Right ventricle myocardium inferior (tissue), 1 donor: ENCODE measurements at regions not wholly inside any gene's neighbourhood (a gene's known extent, or its start where the extent isn't known, plus 50 kb on each side); places are given as distances from the start of the nearest gene placed in this dataset.

Experiments
- ATAC-seq: fragments of 200-7000 bp; cut with Tn5 transposase; one replicate; pipeline ENCODE4 v1.9.1; 2020; ENCODE audit warnings: mild to moderate bottlenecking, moderate library complexity
- DNase-seq: peaks from one replicate; pipeline ENCODE4 v3.0.0; 2021; ENCODE audit errors: missing footprints
- intact Hi-C: fragments of 100-400 bp; cut with DNase I; formaldehyde crosslinking; loops from one replicate; pipeline ENCODE4 v1.11.0; 2022
- donor health status: DM: no; HTN: yes; CAD: no; lungs with severe emphysema.

- DNase-seq (no peak), ATAC-seq (no peak)
- intact Hi-C loops, result no loop called here
These were observed 286.1 kb upstream of the TENM3 start for GRCh38 chr4:181957088-181957487.

GRCh38 chr4:181958446-181958845 is 284.8 kb upstream of the TENM3 start:
- DNase-seq (no peak), ATAC-seq (no peak)
- intact Hi-C loops, result no loop called here

GRCh38 chr4:181959121-181959520 is 284.1 kb upstream of the TENM3 start:
- ATAC-seq, result no peak
- intact Hi-C loops, result no loop called here
- DNase-seq, result no peak

GRCh38 chr4:181960384-181960783 is 282.8 kb upstream of the TENM3 start:
- no peak for DNase-seq
- intact Hi-C loops, result no loop called here
- ATAC-seq, result no peak

- ATAC-seq (no peak), DNase-seq (no peak)
- intact Hi-C loops, result no loop called here
These were observed 280.9 kb upstream of the TENM3 start for GRCh38 chr4:181962321-181962720.

- ATAC-seq, result no peak
- intact Hi-C loops, result no loop called here
- no peak for DNase-seq
These were observed 278.5 kb upstream of the TENM3 start for GRCh38 chr4:181964731-181965130.

GRCh38 chr4:181966104-181966551 is 277.1 kb upstream of the TENM3 start:
- no peak for DNase-seq
- intact Hi-C loops, result no loop called here
- ATAC-seq, result no peak

GRCh38 chr4:181967401-181967800 is 275.8 kb upstream of the TENM3 start:
- intact Hi-C loops, result no loop called here
- ATAC-seq (no peak), DNase-seq (no peak)

- intact Hi-C loops, result no loop called here
- ATAC-seq, result no peak
These were observed 274.8 kb upstream of the TENM3 start for GRCh38 chr4:181968371-181968770.

GRCh38 chr4:181969151-181969550 is 274.1 kb upstream of the TENM3 start:
- intact Hi-C loops, result no loop called here
- DNase-seq, result no peak
- ATAC-seq, result no peak

More at GRCh38 chr4:181968371-181968770, 274.8 kb upstream of the TENM3 start:
- DNase-seq, result no peak

- no peak for ATAC-seq
- intact Hi-C loops, result no loop called here
- no peak for DNase-seq
These were observed 272.8 kb upstream of the TENM3 start for GRCh38 chr4:181970366-181970765.

GRCh38 chr4:181971411-181971810 is 271.8 kb upstream of the TENM3 start:
- ATAC-seq (no peak), DNase-seq (no peak)
- intact Hi-C loops, result no loop called here

GRCh38 chr4:181971973-181972372 is 271.2 kb upstream of the TENM3 start:
- DNase-seq, result no peak
- no peak for ATAC-seq
- intact Hi-C loops, result no loop called here

- no peak for ATAC-seq
- DNase-seq, result no peak
- intact Hi-C loops, result no loop called here
These were observed 266.4 kb upstream of the TENM3 start for GRCh38 chr4:181976764-181977163.

GRCh38 chr4:181982437-181982836 is 260.8 kb upstream of the TENM3 start:
- intact Hi-C loops, result no loop called here
- no peak for DNase-seq
- no peak for ATAC-seq

GRCh38 chr4:181982856-181983255 is 260.3 kb upstream of the TENM3 start:
- ATAC-seq, result no peak

GRCh38 chr4:181987392-181987791 is 255.8 kb upstream of the TENM3 start:
- DNase-seq (no peak), ATAC-seq (no peak)
- intact Hi-C loops, result no loop called here

More at GRCh38 chr4:181982856-181983255, 260.3 kb upstream of the TENM3 start:
- no peak for DNase-seq
- intact Hi-C loops, result no loop called here

GRCh38 chr4:181989071-181989470 is 254.1 kb upstream of the TENM3 start:
- intact Hi-C loops, result no loop called here
- DNase-seq (no peak), ATAC-seq (no peak)

GRCh38 chr4:181991369-181992108 is 251.7 kb upstream of the TENM3 start:
- ATAC-seq, result no peak
- intact Hi-C loops, result no loop called here

GRCh38 chr4:181998398-181999295 is 244.6 kb upstream of the TENM3 start:
- intact Hi-C loops, result no loop called here
- ATAC-seq (no peak), DNase-seq (no peak)

More at GRCh38 chr4:181991369-181992108, 251.7 kb upstream of the TENM3 start:
- DNase-seq, result no peak
